ENCODE measurements at regions not wholly inside any gene's neighbourhood (a gene's known extent, or its start where the extent isn't known, plus 50 kb on each side); places are given as distances from the start of the nearest gene placed in this dataset.
"Not testable (repeated sequence)": the region's sequence is repeated elsewhere in the genome, so short reads cannot be mapped to it uniquely, and the experiment has no call there.

- no peak for DNase-seq
These were observed 1479.5 kb upstream of the PCDH7 start for GRCh38 chr4:29240641-29241040.

GRCh38 chr4:29243054-29243453, 1477.1 kb upstream of the PCDH7 start:
- DNase-seq = no peak

- DNase-seq = no peak
These were observed 1476.3 kb upstream of the PCDH7 start for GRCh38 chr4:29243851-29244250.

GRCh38 chr4:29259556-29259955, 1460.6 kb upstream of the PCDH7 start:
- no peak for DNase-seq

- DNase-seq = no peak
These were observed 1457.2 kb upstream of the PCDH7 start for GRCh38 chr4:29262986-29263385.

GRCh38 chr4:29276150-29276549, 1444.0 kb upstream of the PCDH7 start:
- no peak for DNase-seq

GRCh38 chr4:29277381-29277780, 1442.8 kb upstream of the PCDH7 start:
- no peak for DNase-seq

- no peak for DNase-seq
These were observed 1441.6 kb upstream of the PCDH7 start for GRCh38 chr4:29278585-29278984.

GRCh38 chr4:29289118-29289517, 1431.1 kb upstream of the PCDH7 start:
- no peak for DNase-seq

- no peak for DNase-seq
These were observed 1424.9 kb upstream of the PCDH7 start for GRCh38 chr4:29295280-29295679.

GRCh38 chr4:29304595-29304994, 1415.6 kb upstream of the PCDH7 start:
- no peak for DNase-seq

GRCh38 chr4:29307256-29307655, 1412.9 kb upstream of the PCDH7 start:
- no peak for DNase-seq

- DNase-seq = no peak
These were observed 1412.4 kb upstream of the PCDH7 start for GRCh38 chr4:29307755-29308154.

GRCh38 chr4:29309050-29309449, 1411.1 kb upstream of the PCDH7 start:
- DNase-seq = no peak

GRCh38 chr4:29310252-29310651, 1409.9 kb upstream of the PCDH7 start:
- no peak for DNase-seq

GRCh38 chr4:29311247-29311646, 1408.9 kb upstream of the PCDH7 start:
- no peak for DNase-seq

GRCh38 chr4:29319663-29320340, 1400.4 kb upstream of the PCDH7 start:
- DNase-seq = no peak

- DNase-seq = no peak
These were observed 1399.1 kb upstream of the PCDH7 start for GRCh38 chr4:29320947-29321620.

- DNase-seq = no peak
These were observed 1394.2 kb upstream of the PCDH7 start for GRCh38 chr4:29326004-29326403.

- no peak for DNase-seq
These were observed 1393.4 kb upstream of the PCDH7 start for GRCh38 chr4:29326816-29327215.

GRCh38 chr4:29336861-29337260, 1383.3 kb upstream of the PCDH7 start:
- no peak for DNase-seq

GRCh38 chr4:29372971-29373370, 1347.2 kb upstream of the PCDH7 start:
- no peak for DNase-seq

GRCh38 chr4:29375716-29376115, 1344.5 kb upstream of the PCDH7 start:
- DNase-seq = peak; percentile 60 to 82

- not testable (repeated sequence) for DNase-seq
These were observed 1341.9 kb upstream of the PCDH7 start for GRCh38 chr4:29378237-29378636.

GRCh38 chr4:29390921-29391320, 1329.2 kb upstream of the PCDH7 start:
- no peak for DNase-seq

Measured in NCI-H524 (cell line).